ENCODE measurements at regions not wholly inside any gene's neighbourhood (a gene's known extent, or its start where the extent isn't known, plus 50 kb on each side); places are given as distances from the start of the nearest gene placed in this dataset.

DNA sequence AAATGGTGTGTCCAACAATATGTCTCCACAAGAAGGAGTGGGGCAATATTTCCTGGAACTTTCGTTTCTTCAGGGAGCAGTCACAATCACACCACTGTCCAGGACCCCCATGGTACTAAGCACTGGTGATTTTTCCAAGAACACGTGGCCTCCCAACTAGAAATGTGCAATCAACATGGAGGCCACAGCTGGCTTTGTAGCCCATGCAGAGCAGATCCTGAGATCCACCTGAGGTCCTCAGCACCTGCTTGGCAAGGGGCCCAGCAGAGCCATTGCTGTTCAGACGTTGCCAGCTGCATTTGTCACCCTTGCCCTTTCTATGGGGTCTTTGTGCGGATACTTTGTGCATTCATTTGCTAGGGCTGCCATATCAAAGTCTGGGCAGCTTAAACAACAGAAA is 334.5 kb upstream of the IRX4 start:
- intact Hi-C loops (cut with micrococcal nuclease), result no loop called here
- Mint-ChIP-seq H3K27me3 (no peaks in the 10 kb centered on the region), H3K27ac (no peak overlapping the region), H3K4me1 (ENCODE audit: low read depth) (no peaks in the 10 kb centered on the region), H3K9me3 (peaks cover 14% of the 10 kb centered on the region), H3K36me3 (ENCODE audit: low read depth) (no peaks in the 10 kb centered on the region), H3K4me3 (no peak overlapping the region)

DNA sequence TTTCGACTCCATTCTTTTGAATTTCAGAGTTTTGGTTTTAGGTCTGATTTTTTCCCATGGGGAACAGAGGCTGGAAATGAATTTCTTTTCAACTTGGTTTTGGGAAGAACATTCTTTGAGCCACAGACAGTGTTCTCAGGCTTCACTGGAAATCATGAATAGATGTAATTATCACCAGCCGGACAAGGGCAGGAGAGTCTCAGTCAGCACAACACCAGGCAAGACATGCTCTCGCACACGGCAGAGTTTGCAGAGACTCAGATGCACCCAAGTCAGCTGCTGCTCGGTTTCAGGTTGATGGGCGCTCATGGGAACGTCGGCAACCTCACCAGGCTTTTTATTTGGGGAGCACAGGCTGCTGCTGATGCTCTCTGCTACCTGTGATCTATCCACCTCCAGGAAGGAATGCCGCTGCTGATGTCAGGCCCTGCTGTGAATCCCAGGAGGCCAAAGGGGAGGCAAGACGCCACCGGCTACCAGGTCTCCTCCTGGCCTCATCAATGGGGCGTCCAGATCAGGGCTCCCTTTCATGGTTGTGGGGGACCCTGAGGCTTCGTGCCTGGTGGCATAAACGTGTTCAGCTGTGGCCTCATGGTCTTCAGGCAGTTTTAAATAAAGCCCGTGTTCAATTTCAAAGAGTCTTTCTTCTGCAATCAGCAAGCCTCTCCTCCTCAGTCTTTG is 332.3 kb upstream of the IRX4 start:
- no peaks in the 10 kb centered on the region for H3K36me3 Mint-ChIP-seq (ENCODE audit: low read depth)
- no peak overlapping the region for H3K27ac Mint-ChIP-seq
- intact Hi-C loops (cut with micrococcal nuclease), result no loop called here
- no peaks in the 10 kb centered on the region for H3K4me1 Mint-ChIP-seq (ENCODE audit: low read depth)
- H3K9me3 Mint-ChIP-seq, result peaks cover 14% of the 10 kb centered on the region
- no peak overlapping the region for H3K4me3 Mint-ChIP-seq
- H3K27me3 Mint-ChIP-seq, result no peaks in the 10 kb centered on the region

DNA sequence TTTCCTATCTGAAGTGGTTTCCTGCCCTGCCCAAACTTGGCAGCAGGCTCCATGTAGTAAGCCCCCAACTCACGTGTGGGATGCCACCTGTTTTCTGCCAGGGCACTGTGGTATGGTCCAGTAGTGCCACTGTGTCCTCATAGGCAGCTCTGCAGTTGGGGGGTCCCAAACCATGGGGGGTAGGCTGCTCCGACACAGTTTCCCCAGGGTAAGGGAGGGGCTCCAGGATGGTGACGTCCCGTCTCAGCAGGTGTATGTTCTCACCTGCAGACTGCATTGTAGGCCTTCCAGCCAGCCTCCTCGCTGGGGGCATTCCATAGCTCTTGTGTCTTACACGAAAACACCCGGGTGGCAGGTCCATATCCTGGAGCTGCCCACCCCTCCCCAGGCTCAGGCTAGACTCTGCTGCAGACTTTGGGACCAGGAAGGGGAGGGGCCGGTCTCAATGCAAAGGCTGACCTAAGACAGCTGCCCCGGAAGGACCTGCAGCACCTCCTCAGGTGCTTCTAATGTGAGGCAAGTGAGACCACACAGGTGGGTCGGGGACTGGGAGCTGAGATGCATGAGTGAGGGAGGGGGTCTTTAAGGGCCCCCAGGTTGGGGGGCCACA is 330.5 kb upstream of the IRX4 start:
- Mint-ChIP-seq H3K4me3 (no peak overlapping the region), H3K27me3 (no peaks in the 10 kb centered on the region), H3K36me3 (ENCODE audit: low read depth) (no peaks in the 10 kb centered on the region), H3K27ac (no peak overlapping the region), H3K9me3 (no peaks in the 10 kb centered on the region), H3K4me1 (ENCODE audit: low read depth) (no peaks in the 10 kb centered on the region)
- intact Hi-C loops (cut with micrococcal nuclease), result no loop called here

DNA sequence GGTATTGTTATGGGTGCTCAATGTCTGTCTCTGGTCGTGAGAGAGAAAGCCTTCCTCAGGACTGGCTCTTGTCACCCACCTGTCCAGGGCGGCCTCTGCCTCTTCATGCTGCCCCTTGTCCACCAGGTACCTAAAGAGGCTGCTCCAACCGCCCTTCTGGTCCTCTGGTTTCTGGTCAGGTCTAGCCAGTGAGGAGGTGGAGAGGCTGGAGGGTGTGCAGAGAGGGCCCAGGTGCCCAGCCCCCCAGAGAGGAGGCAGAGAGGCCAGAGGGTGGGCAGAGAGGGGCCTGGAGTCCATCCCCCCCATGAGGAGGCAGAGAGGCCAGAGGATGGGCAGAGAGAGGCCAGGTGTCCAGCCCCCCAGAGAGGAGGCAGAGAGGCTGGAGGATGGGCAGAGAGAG is 329.8 kb upstream of the IRX4 start:
- Mint-ChIP-seq H3K36me3 (ENCODE audit: low read depth) (no peaks in the 10 kb centered on the region), H3K9me3 (no peaks in the 10 kb centered on the region), H3K27me3 (peaks cover 2% of the 10 kb centered on the region), H3K4me1 (ENCODE audit: low read depth) (no peaks in the 10 kb centered on the region), H3K27ac (no peak overlapping the region), H3K4me3 (no peak overlapping the region)
- intact Hi-C loops (cut with micrococcal nuclease), result no loop called here

DNA sequence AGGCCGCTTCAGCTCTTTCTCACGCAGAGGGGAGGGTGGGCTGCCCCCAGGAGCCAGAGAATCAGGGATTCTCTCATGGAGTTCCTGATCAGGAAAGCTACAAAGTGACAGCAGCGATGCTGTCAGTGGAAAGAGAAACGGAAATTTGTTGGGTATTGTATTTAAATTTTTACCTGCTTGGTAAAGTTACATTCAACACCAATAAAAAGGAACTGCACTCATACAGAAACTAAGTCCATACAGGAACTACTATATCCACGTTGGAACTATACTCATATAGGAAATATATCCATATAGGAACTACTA is 325.5 kb upstream of the IRX4 start:
- Mint-ChIP-seq H3K4me3 (no peak overlapping the region), H3K9me3 (no peaks in the 10 kb centered on the region), H3K27ac (no peak overlapping the region), H3K36me3 (ENCODE audit: low read depth) (no peaks in the 10 kb centered on the region), H3K4me1 (ENCODE audit: low read depth) (no peaks in the 10 kb centered on the region), H3K27me3 (peaks cover 2% of the 10 kb centered on the region)
- intact Hi-C loops (cut with micrococcal nuclease), result no loop called here

DNA sequence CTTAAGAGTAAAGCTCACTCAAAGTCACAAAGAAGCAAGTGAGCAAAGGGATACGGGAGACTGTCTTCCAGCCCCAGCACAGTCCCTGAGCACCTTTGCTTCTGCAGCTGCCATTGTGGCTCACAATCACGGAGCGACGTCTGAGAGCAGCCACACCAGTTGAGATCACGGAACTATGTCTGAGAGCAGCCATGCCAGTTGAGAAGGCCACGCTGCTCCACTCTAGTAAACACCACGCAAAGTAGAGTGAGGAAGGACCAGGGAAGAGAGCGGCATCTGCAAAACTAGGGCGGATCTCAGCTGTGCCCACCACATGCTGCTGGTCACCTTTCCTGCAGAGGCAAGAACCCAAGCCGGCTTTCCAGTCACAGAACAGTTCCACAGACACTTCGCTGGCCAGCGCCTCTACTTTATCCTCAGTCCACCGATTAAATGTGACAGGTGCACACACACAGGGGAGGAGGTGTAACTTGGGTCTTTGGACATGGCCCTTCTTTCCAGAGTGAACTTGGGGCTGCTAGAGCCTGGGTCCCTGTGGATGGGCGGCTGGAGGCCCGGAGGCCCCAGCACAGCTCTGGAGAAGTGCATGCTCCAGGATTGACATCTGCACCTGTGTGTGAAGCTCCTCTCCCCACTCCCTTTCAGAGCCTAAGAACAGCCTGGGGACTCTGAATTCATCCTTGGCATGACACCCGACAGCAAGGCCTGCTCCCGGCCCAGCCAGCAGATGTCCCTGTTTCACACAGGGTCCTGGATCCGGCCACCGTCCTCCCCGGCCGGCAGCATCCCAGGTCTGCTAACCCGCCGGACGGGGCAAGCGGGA is 324.9 kb upstream of the IRX4 start:
- Mint-ChIP-seq H3K36me3 (ENCODE audit: low read depth) (no peaks in the 10 kb centered on the region), H3K4me3 (no peak overlapping the region), H3K4me1 (ENCODE audit: low read depth) (no peaks in the 10 kb centered on the region), H3K27me3 (peaks cover 2% of the 10 kb centered on the region), H3K9me3 (no peaks in the 10 kb centered on the region), H3K27ac (no peak overlapping the region)
- intact Hi-C loops (cut with micrococcal nuclease), result no loop called here

DNA sequence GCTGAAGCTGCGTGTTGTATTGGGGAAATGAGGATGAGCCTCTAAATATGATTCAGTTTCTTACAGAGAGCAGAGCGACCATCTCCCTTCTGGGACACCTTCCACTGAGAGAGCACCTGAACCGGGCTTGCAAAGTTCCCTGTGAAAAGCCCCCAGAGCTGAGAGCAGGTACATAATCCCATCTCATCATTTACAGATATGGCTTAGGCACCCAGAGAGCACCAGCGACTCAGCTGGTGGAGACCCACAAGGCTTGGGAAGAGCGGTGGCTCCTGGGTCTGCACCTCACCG is 324.3 kb upstream of the IRX4 start:
- Mint-ChIP-seq H3K4me1 (ENCODE audit: low read depth) (no peaks in the 10 kb centered on the region), H3K36me3 (ENCODE audit: low read depth) (no peaks in the 10 kb centered on the region), H3K9me3 (no peaks in the 10 kb centered on the region), H3K27ac (no peak overlapping the region), H3K4me3 (no peak overlapping the region), H3K27me3 (peaks cover 2% of the 10 kb centered on the region)
- intact Hi-C loops (cut with micrococcal nuclease), result no loop called here

DNA sequence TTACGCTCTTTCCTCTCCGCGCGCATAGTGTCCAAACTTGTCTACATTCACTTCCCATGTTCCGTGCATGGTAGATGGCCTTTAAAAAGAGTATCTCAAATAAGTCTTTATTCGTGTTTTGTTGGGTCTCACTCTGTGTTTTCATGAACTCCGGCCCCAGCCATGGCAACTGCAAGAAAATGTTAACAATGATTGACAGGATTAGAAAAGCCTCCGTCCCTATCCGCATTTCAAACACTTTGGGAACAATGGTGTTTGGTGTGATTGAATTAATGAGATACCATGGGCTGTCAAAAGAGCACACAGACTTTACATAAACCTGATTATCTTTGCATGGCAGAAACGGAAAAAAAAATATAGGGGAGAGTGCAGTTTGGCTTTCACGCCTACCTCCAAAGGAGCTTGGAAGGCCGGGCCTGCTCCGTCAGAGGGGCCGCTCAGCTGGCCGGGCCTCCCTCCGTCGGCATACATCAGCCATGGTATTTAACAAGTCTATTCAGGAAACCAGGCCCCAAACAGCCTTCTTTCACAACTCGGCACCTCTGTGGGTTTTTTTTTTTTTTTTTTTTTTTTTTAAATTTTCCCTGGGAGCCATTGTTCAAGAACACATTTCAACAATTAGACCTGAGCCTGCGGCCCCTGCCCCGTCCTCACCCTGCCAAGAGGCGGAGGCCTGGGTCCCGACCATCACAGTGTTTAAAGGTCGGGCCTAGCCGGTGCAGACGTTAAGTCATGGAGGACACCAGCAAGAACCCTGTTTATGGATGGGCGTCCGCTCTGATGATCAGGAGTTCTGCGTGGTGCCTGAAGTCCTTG is 323.8 kb upstream of the IRX4 start:
- Mint-ChIP-seq H3K36me3 (ENCODE audit: low read depth) (no peaks in the 10 kb centered on the region), H3K27ac (no peak overlapping the region), H3K9me3 (no peaks in the 10 kb centered on the region), H3K4me3 (no peak overlapping the region), H3K27me3 (peaks cover 2% of the 10 kb centered on the region), H3K4me1 (ENCODE audit: low read depth) (no peaks in the 10 kb centered on the region)
- intact Hi-C loops (cut with micrococcal nuclease), result no loop called here

DNA sequence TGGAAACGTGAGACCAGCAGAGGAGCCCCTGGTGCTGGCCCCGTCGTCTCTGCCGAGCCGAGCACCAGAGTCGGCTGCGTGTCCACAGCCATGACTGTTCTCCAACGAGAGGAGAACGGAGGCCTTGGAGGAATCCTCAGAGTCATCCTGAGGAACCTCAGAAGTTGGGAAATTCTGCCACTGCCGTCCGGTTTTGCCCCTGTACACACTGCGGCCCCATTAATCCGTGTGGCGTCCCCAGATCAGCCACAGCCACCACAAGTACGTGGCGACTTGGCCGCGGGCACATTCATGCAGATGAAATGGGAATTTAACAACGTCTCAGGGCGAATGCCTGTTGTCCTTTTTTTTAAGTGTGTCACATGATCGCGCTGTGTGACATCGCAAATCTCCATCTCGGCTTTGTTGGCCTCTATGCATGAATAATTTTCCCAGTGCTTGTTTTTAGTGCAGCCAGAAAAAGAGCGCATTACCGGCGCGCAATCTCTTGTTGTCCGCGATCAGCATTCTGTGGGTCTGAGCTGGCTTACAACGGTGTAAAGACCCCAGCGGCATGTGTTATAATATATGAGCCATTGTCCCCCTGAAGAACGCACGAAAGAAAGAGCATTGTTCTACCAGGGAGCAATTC is 323.0 kb upstream of the IRX4 start:
- intact Hi-C loops (cut with micrococcal nuclease), result no loop called here
- Mint-ChIP-seq H3K36me3 (ENCODE audit: low read depth) (no peaks in the 10 kb centered on the region), H3K9me3 (no peaks in the 10 kb centered on the region), H3K4me1 (ENCODE audit: low read depth) (no peaks in the 10 kb centered on the region), H3K27me3 (peaks cover 2% of the 10 kb centered on the region), H3K27ac (no peak overlapping the region), H3K4me3 (no peak overlapping the region)

DNA sequence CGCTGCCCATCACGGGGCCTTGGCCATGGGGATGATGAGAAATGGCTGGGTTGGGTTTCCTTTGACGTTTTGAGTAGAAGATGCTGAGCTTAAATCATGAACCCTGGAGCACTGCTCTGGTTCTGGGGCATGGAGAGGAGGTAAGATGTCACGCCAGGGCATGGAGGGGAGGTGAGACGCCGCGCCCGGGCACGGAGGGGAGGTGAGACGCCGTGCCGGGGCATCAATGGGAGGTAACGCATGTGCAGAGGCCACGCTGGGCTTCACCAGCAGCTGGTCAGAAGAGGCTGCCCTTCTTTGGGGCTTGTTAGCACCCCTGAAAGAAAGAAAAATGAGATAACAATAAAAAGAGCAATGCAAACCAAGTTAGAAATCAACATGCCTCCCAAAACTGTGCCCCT is 322.5 kb upstream of the IRX4 start:
- Mint-ChIP-seq H3K27ac (no peak overlapping the region), H3K36me3 (ENCODE audit: low read depth) (no peaks in the 10 kb centered on the region), H3K4me1 (ENCODE audit: low read depth) (no peaks in the 10 kb centered on the region), H3K27me3 (peaks cover 2% of the 10 kb centered on the region), H3K9me3 (no peaks in the 10 kb centered on the region), H3K4me3 (no peak overlapping the region)
- intact Hi-C loops (cut with micrococcal nuclease), result no loop called here

DNA sequence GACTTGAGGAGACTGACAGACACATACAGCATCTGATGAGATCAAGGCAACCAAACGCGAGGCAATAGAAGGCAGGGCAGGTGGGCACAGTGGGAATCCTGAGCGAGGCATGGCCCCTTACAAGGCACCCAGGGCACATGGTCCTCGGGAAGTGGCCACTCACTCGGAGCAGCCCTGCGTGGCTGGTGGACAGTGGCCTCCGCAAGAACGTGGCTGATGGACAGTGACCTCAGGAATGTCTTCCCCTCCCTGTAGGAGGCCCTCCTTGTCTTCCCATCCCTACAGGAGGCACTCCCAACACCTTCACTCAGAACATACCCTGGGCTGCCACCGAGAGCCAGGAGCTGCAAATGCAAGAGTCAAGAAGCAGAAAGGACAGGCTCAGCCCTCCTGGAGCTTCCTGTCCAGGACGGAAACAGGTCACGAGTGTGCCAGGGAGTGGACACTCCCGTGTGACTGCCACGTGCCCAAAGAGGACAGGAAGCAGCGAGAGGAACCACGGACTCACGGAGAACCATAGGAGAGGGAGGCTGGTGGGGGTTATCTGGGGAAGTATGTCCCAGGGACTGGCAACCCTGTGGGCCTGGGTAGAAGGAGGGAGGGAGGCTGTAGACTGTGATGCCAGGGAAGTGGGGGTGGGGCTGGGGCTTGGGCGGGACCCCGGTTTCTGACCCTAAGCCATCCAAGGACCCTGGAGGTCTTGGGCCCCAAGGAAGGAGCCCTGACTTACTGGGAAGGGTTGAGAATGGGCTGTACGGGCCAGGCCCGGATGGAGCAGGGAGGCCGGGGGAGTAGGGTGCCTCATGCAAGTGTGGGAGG is 321.9 kb upstream of the IRX4 start:
- peaks cover 2% of the 10 kb centered on the region for H3K27me3 Mint-ChIP-seq
- H3K9me3 Mint-ChIP-seq, result no peaks in the 10 kb centered on the region

DNA sequence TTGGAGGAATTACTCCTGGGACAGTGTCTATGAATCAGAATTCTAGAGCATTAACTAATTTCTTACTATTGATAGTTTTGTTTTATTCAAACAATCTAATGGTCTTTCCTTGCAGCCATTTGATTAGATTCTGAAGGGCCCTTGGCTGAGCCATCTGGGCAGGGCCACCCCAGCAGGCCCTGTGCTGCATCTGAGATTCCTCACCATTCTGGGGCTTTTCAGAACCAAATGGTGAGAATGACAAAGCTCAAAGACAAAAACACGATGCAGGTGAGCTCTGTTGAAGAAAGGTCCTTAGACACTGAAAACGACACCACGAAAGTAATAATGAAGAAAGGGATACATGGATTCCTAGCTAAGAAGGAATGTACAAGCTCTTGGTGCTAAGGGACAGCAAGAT is 321.0 kb upstream of the IRX4 start:
- H3K36me3 Mint-ChIP-seq (ENCODE audit: low read depth), result no peaks in the 10 kb centered on the region
- peaks cover 2% of the 10 kb centered on the region for H3K27me3 Mint-ChIP-seq
- intact Hi-C loops (cut with micrococcal nuclease), result no loop called here
- no peak overlapping the region for H3K27ac Mint-ChIP-seq
- H3K9me3 Mint-ChIP-seq, result no peaks in the 10 kb centered on the region
- no peak overlapping the region for H3K4me3 Mint-ChIP-seq
- no peaks in the 10 kb centered on the region for H3K4me1 Mint-ChIP-seq (ENCODE audit: low read depth)

More for the DNA sequence above, 321.9 kb upstream of the IRX4 start:
- Mint-ChIP-seq H3K27ac (no peak overlapping the region), H3K4me3 (no peak overlapping the region), H3K4me1 (ENCODE audit: low read depth) (no peaks in the 10 kb centered on the region), H3K36me3 (ENCODE audit: low read depth) (no peaks in the 10 kb centered on the region)
- intact Hi-C loops (cut with micrococcal nuclease), result no loop called here

DNA sequence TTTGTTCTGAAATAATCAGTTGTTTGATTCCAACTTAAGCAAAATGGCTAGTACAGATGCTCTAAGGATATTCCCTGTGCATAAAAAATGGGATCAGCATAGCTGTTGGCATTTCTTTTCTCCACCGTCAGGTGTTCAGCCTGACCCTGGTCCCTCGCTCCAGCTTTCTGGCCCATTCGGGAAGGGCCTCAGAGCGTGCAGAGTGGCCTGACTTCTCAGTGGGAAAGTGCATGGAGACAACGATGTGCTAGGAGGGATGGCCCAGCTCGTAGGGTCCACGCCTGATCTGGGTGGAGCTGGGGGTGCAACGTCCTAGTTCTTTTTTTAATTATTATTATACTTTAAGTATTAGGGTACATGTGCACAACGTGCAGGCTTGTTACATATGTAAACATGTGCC is 319.1 kb upstream of the IRX4 start:
- Mint-ChIP-seq H3K4me1 (ENCODE audit: low read depth) (no peaks in the 10 kb centered on the region), H3K9me3 (no peaks in the 10 kb centered on the region), H3K4me3 (no peak overlapping the region), H3K27me3 (no peaks in the 10 kb centered on the region), H3K27ac (no peak overlapping the region), H3K36me3 (ENCODE audit: low read depth) (no peaks in the 10 kb centered on the region)
- intact Hi-C loops (cut with micrococcal nuclease), result no loop called here
